GM23338 (cell line): ENCODE measurements at regions not wholly inside any gene's neighbourhood (a gene's known extent, or its start where the extent isn't known, plus 50 kb on each side); places are given as distances from the start of the nearest gene placed in this dataset.

Source experiments
- ATAC-seq: fragments of 200-7000 bp; cut with Tn5 transposase; 3 replicates; pipeline ENCODE4 v1.9.1; 2020
- DNase-seq: peaks from one replicate; pipeline ENCODE4 v3.0.0-alpha.2; 2015; ENCODE audit warnings: low spot score
- H2AFZ ChIP-seq: fragments of 200-600 bp; sonication (generic); 2 replicates; pipeline ENCODE4 v1.8.0; 2016; ENCODE audit warnings: antibody characterized with exemption, mild to moderate bottlenecking, moderate library complexity
- H3F3A ChIP-seq: fragments of 200-600 bp; sonication (generic); replicated peaks from 2 replicates; pipeline ENCODE4 v1.8.0; 2017; ENCODE audit warnings: antibody characterized with exemption, mixed run types, low read depth
- H3K27ac ChIP-seq: fragments of 200-600 bp; sonication (generic); 2 replicates; pipeline ENCODE4 v1.6.1; 2016; ENCODE audit warnings: low read depth
- H3K27me3 ChIP-seq: fragments of 200-600 bp; sonication (generic); 2 replicates; pipeline ENCODE4 v1.8.0; 2016; ENCODE audit warnings: mild to moderate bottlenecking, mixed run types, moderate library complexity; ENCODE audit not compliant: insufficient read depth
- H3K36me3 ChIP-seq: fragments of 200-600 bp; sonication (generic); 2 replicates; pipeline ENCODE4 v1.8.0; 2016; ENCODE audit warnings: mild to moderate bottlenecking; ENCODE audit not compliant: insufficient read depth
- H3K4me1 ChIP-seq: fragments of 200-600 bp; sonication (generic); 2 replicates; pipeline ENCODE4 v1.8.0; 2016; ENCODE audit warnings: mild to moderate bottlenecking, moderate library complexity; ENCODE audit not compliant: insufficient read depth
- H3K4me2 ChIP-seq: fragments of 200-600 bp; sonication (generic); 2 replicates; pipeline ENCODE4 v1.7.1; 2017; ENCODE audit warnings: mixed run types
- H3K4me3 ChIP-seq: fragments of 200-600 bp; sonication (generic); 2 replicates; pipeline ENCODE4 v1.6.1; 2016; ENCODE audit warnings: mixed run types
- H3K79me2 ChIP-seq: fragments of 200-600 bp; sonication (generic); replicated peaks from 2 replicates; pipeline ENCODE4 v1.8.0; 2017; ENCODE audit warnings: mild to moderate bottlenecking; ENCODE audit not compliant: insufficient read depth
- H3K9me2 ChIP-seq: fragments of 200-600 bp; sonication (generic); 2 replicates; pipeline ENCODE4 v1.8.0; 2017; ENCODE audit not compliant: insufficient read depth
- H4K20me1 ChIP-seq: fragments of 200-600 bp; sonication (generic); replicated peaks from 2 replicates; pipeline ENCODE4 v1.8.0; 2017; ENCODE audit warnings: mild to moderate bottlenecking; ENCODE audit not compliant: insufficient read depth
- H3K27ac Mint-ChIP-seq: 2 replicates; pipeline ENCODE4 v1.8.0; 2020; ENCODE audit warnings: inconsistent platforms, mild to moderate bottlenecking, moderate library complexity, mixed read lengths
- H3K27me3 Mint-ChIP-seq: 3 replicates; pipeline ENCODE4 v1.8.0; 2022; ENCODE audit warnings: low read depth, mild to moderate bottlenecking, moderate library complexity, mixed read lengths, inconsistent platforms; ENCODE audit not compliant: insufficient read depth, poor library complexity
- H3K36me3 Mint-ChIP-seq: 3 replicates; pipeline ENCODE4 v1.8.0; 2021; ENCODE audit warnings: low read depth, mild to moderate bottlenecking, inconsistent platforms, moderate library complexity, mixed read lengths
- H3K4me1 Mint-ChIP-seq: 3 replicates; pipeline ENCODE4 v1.8.0; 2020; ENCODE audit warnings: mild to moderate bottlenecking, inconsistent platforms, mixed read lengths
- H3K4me3 Mint-ChIP-seq: 3 replicates; pipeline ENCODE4 v1.8.0; 2021; ENCODE audit warnings: moderate library complexity, mild to moderate bottlenecking, inconsistent platforms, mixed read lengths
- H3K9me3 Mint-ChIP-seq: 3 replicates; pipeline ENCODE4 v1.8.0; 2020; ENCODE audit warnings: moderate library complexity, mild to moderate bottlenecking, inconsistent platforms, mixed read lengths
- CREB1 ChIP-seq: fragments of 250-450 bp; sonication (Bioruptor Pico); IDR thresholded peaks from 2 replicates; pipeline ENCODE4 v1.5.0; 2020; ENCODE audit warnings: low read depth, mild to moderate bottlenecking, moderate library complexity
- NANOG ChIP-seq: IDR thresholded peaks from 2 replicates; pipeline ENCODE4 v1.6.1; 2016; ENCODE audit warnings: antibody characterized with exemption, borderline replicate concordance
- POLR2AphosphoS5 ChIP-seq: IDR thresholded peaks from 2 replicates; pipeline ENCODE4 v1.6.1; 2016; ENCODE audit warnings: antibody characterized with exemption, low read depth
- ZNF114 ChIP-seq: fragments of 250-450 bp; sonication (Bioruptor Pico); IDR thresholded peaks from 2 replicates; pipeline ENCODE4 v1.5.0; 2020; ENCODE audit warnings: mild to moderate bottlenecking, moderate library complexity
- ZNF331 ChIP-seq: fragments of 250-450 bp; sonication (Bioruptor Pico); IDR thresholded peaks from 2 replicates; pipeline ENCODE4 v1.5.0; 2020; ENCODE audit warnings: low read depth, mild to moderate bottlenecking, moderate library complexity
- ZNF462 ChIP-seq: fragments of 250-450 bp; sonication (Bioruptor Pico); IDR thresholded peaks from 2 replicates; pipeline ENCODE4 v1.5.0; 2020; ENCODE audit warnings: mild to moderate bottlenecking, moderate library complexity
- TF ChIP-seq, protein P1 (sequence below): IDR thresholded peaks from 2 replicates; pipeline ENCODE4 v1.6.1; 2016; ENCODE audit warnings: antibody characterized with exemption

DNA sequence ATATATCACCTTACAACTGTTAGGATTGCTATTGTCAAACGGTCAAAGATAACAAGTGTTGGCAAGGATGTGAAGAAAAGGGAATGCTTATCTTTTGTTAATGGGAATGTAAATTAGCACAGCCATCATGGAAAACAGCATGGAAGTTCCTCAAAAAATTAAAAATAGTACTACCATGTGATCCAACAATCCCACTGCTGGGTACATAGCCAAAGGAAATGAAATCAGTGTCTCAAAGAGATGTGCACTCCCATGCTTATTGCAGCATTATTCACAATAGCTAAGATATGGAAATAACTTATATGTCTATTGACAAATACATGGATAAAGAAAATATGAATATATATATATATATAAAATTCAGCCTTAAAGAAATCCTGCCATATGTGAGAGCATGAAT is 274.6 kb downstream of the EDEM1 start (continued):
- TF ChIP-seq ZNF462 (CRISPR knock-in tag) = no peak
- no peak for TF ChIP-seq ZNF114
- TF ChIP-seq CREB1 = no peak
- no peak for TF ChIP-seq NANOG
- TF ChIP-seq POLR2AphosphoS5 = no peak
- TF ChIP-seq ZNF331 (CRISPR knock-in tag) = no peak

- Histone ChIP-seq H3K9me2 (no peaks in the 10 kb centered on the region), H2AFZ (no peak overlapping the region), H4K20me1 (no peaks in the 10 kb centered on the region), H3F3A (no peaks in the 10 kb centered on the region), H3K36me3 (peaks cover 11% of the 10 kb centered on the region), H3K79me2 (no peaks in the 10 kb centered on the region), H3K4me2 (no peak overlapping the region), H3K27ac (no peak overlapping the region), H3K4me3 (no peak overlapping the region), H3K4me1 (no peaks in the 10 kb centered on the region), H3K27me3 (no peaks in the 10 kb centered on the region)
- Mint-ChIP-seq H3K4me3 (no peak overlapping the region), H3K27ac (no peak overlapping the region), H3K27me3 (no peaks in the 10 kb centered on the region), H3K36me3 (no peaks in the 10 kb centered on the region), H3K9me3 (peaks cover 76% of the 10 kb centered on the region), H3K4me1 (peaks cover 10% of the 10 kb centered on the region; the same call in 2 of the 3 replicates)
- ATAC-seq (no peak), DNase-seq (no peak)
- TF ChIP-seq, protein P1, sequence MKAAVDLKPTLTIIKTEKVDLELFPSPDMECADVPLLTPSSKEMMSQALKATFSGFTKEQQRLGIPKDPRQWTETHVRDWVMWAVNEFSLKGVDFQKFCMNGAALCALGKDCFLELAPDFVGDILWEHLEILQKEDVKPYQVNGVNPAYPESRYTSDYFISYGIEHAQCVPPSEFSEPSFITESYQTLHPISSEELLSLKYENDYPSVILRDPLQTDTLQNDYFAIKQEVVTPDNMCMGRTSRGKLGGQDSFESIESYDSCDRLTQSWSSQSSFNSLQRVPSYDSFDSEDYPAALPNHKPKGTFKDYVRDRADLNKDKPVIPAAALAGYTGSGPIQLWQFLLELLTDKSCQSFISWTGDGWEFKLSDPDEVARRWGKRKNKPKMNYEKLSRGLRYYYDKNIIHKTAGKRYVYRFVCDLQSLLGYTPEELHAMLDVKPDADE = no peak
- TF ChIP-seq CREB1 (no peak), ZNF462 (CRISPR knock-in tag) (no peak)
Measured at GRCh38 chr3:5463991-5464390, 276.5 kb downstream of the EDEM1 start.
